IPS DF 4.7 (cell line): ENCODE measurements at regions not wholly inside any gene's neighbourhood (a gene's known extent, or its start where the extent isn't known, plus 50 kb on each side); places are given as distances from the start of the nearest gene placed in this dataset.

ENCODE experiments used
- DNase-seq: peaks from one replicate; pipeline ENCODE4 v3.0.0-alpha.2; 2013; ENCODE audit warnings: low spot score; ENCODE audit errors: extremely low read depth

- no peak for DNase-seq
Observed at GRCh38 chr1:118346936-118347335, 161.9 kb upstream of the SPAG17 start.

- DNase-seq, result no peak
Observed at GRCh38 chr1:118340928-118341910, 156.2 kb upstream of the SPAG17 start.

GRCh38 chr1:118339400-118340124, 154.5 kb upstream of the SPAG17 start:
- no peak for DNase-seq

GRCh38 chr1:118338936-118339335, 153.9 kb upstream of the SPAG17 start:
- no peak for DNase-seq

GRCh38 chr1:118337346-118337745, 152.3 kb upstream of the SPAG17 start:
- no peak for DNase-seq

GRCh38 chr1:118335331-118335732, 150.3 kb upstream of the SPAG17 start:
- DNase-seq, result no peak

GRCh38 chr1:118334506-118334905, 149.5 kb upstream of the SPAG17 start:
- DNase-seq, result no peak

GRCh38 chr1:118333601-118334210, 148.7 kb upstream of the SPAG17 start:
- no peak for DNase-seq

- no peak for DNase-seq
Observed at GRCh38 chr1:118326960-118327629, 142.1 kb upstream of the SPAG17 start.

GRCh38 chr1:118325550-118326225, 140.7 kb upstream of the SPAG17 start:
- DNase-seq, result no peak

GRCh38 chr1:118323246-118323645, 138.2 kb upstream of the SPAG17 start:
- DNase-seq, result no peak

- DNase-seq, result no peak
Observed at GRCh38 chr1:118322331-118322730, 137.3 kb upstream of the SPAG17 start.

GRCh38 chr1:118321840-118322239, 136.8 kb upstream of the SPAG17 start:
- no peak for DNase-seq

- no peak for DNase-seq
Observed at GRCh38 chr1:118317842-118318614, 133.0 kb upstream of the SPAG17 start.

GRCh38 chr1:118306851-118307250, 121.8 kb upstream of the SPAG17 start:
- no peak for DNase-seq

GRCh38 chr1:118304722-118305359, 119.8 kb upstream of the SPAG17 start:
- no peak for DNase-seq

GRCh38 chr1:118303534-118303933, 118.5 kb upstream of the SPAG17 start:
- DNase-seq, result no peak

- no peak for DNase-seq
Observed at GRCh38 chr1:118303064-118303463, 118.0 kb upstream of the SPAG17 start.

GRCh38 chr1:118302145-118302544, 117.1 kb upstream of the SPAG17 start:
- DNase-seq, result no peak

GRCh38 chr1:118300808-118301207, 115.8 kb upstream of the SPAG17 start:
- no peak for DNase-seq
